Gastroesophageal sphincter (tissue), 4 donors: ENCODE measurements at regions not wholly inside any gene's neighbourhood (a gene's known extent, or its start where the extent isn't known, plus 50 kb on each side); places are given as distances from the start of the nearest gene placed in this dataset.

ENCODE experiments used
- ATAC-seq: fragments of 150-250 bp; one replicate; pipeline ENCODE4 v1.9.1; 2016; ENCODE audit warnings: mild to moderate bottlenecking, moderate library complexity
- H3K27ac ChIP-seq, 4 donors: fragments of 200-600 bp; sonication (generic) in 3 of 4; 1 replicate in 3 of 4; 2 replicates in 1 of 4; pipeline ENCODE4 v1.5.1; 2016 to 2019
- H3K27me3 ChIP-seq: fragments of 200-600 bp; sonication (generic); one replicate; pipeline ENCODE4 v1.5.1; 2019
- H3K36me3 ChIP-seq, 2 donors: fragments of 200-600 bp; sonication (generic); one replicate each; pipeline ENCODE4 v1.5.1; 2019; ENCODE audit warnings: control low read depth in 1 of 2
- H3K4me1 ChIP-seq, 3 donors: fragments of 200-600 bp; sonication (generic); 1 replicate in 2 of 3; 2 replicates in 1 of 3; pipeline ENCODE4 v1.5.1; 2016 to 2019; ENCODE audit warnings: control low read depth in 2 of 3
- H3K4me3 ChIP-seq, 2 donors: fragments of 200-600 bp; sonication (generic); one replicate each; pipeline ENCODE4 v1.5.1; 2019; ENCODE audit warnings: mild to moderate bottlenecking in 1 of 2, moderate library complexity in 1 of 2
- H3K9me3 ChIP-seq, 3 donors: fragments of 200-600 bp; sonication (generic); one replicate each; pipeline ENCODE4 v1.5.1; 2017 to 2019; ENCODE audit warnings: control low read depth in 2 of 3
- EP300 ChIP-seq: sonication (generic); formaldehyde crosslinking; IDR thresholded peaks from one replicate; pipeline ENCODE4 v1.6.1; 2017; ENCODE audit warnings: antibody characterized with exemption, mild to moderate bottlenecking
- POLR2A ChIP-seq, 2 donors: fragments of 450-650 bp; IDR thresholded peaks; one replicate each; pipeline ENCODE4 v1.6.1; 2017; ENCODE audit warnings: antibody characterized with exemption in 2 of 2, mild to moderate bottlenecking in 2 of 2, moderate library complexity in 1 of 2
- POLR2AphosphoS5 ChIP-seq: sonication (generic); formaldehyde crosslinking; IDR thresholded peaks from one replicate; pipeline ENCODE4 v1.6.1; 2017; ENCODE audit warnings: antibody characterized with exemption
- WGBS, 2 donors: methylation state at CpG; one replicate each; pipeline ENCODE4 v1.1.5; 2018; ENCODE audit warnings: low coverage in 1 of 2; 5-methylcytosine and 5-hydroxymethylcytosine counted together
- TF ChIP-seq, protein P1 (sequence below), 4 experiments: fragments of 200-600 bp in 2 of 4; fragments of 450-650 bp in 2 of 4; sonication (generic) in 1 of 4; IDR thresholded peaks; one replicate each; pipeline ENCODE4 v1.5.1; 2017 to 2019; ENCODE audit warnings: antibody characterized with exemption in 4 of 4, mild to moderate bottlenecking in 2 of 4, moderate library complexity in 2 of 4

DNA sequence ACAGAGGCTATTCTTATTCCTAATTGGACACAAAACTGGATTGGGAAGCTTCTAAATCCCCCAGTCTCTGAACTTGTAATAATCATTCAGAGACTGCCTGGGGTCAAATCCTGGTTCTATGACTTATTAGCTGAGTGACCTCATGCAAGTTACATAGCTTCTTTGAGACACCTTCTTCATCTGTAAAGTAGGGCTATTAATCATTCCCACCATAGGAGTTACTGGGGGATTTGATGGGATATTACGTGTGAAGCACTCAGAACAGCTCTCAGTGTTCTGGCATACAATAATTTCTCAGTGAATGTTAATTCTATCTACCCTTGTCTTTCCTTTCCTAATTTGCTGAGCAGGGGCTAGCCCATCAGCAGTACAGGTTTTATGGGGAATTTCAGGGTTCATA is 256.7 kb upstream of the TNP1 start:
- 100% methylated on average over 1 of the region's 1 CpG for WGBS, 2 donors
- no peaks in the 10 kb centered on the region for H3K4me1 ChIP-seq

DNA sequence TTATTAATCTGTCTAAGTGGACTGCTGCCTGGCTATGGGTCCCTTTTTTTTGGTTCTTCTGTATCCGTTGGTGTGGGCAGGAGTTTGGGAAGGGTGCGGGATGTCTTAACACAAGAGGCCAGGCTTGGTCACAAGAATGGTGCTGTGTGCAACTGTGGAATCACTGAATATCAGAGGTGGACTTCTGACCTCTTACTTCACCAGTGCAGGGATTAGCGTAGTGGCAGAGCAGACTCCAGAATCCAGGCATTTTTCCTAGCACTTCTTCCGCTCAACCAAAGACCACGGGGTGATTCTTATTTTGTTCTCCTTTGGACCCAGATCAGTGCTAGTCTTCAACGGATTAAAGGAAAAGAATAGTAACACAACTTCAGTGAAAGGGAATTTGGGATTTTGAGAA is 254.3 kb upstream of the TNP1 start:
- H3K27ac ChIP-seq: no peak overlapping the region
- WGBS, 2 donors: 80% methylated on average over 3 of the region's 6 CpGs; no CpG with 5 or more reads in 1 of the 2 donors
- no peaks in the 10 kb centered on the region for H3K36me3 ChIP-seq
- no peaks in the 10 kb centered on the region for H3K9me3 ChIP-seq
- no peaks in the 10 kb centered on the region for H3K4me1 ChIP-seq
- no peaks in the 10 kb centered on the region for H3K27me3 ChIP-seq
- no peak for ATAC-seq
- H3K4me3 ChIP-seq: no peak overlapping the region
- no peak for TF ChIP-seq POLR2AphosphoS5
- no peak for TF ChIP-seq EP300
- TF ChIP-seq, protein P1, sequence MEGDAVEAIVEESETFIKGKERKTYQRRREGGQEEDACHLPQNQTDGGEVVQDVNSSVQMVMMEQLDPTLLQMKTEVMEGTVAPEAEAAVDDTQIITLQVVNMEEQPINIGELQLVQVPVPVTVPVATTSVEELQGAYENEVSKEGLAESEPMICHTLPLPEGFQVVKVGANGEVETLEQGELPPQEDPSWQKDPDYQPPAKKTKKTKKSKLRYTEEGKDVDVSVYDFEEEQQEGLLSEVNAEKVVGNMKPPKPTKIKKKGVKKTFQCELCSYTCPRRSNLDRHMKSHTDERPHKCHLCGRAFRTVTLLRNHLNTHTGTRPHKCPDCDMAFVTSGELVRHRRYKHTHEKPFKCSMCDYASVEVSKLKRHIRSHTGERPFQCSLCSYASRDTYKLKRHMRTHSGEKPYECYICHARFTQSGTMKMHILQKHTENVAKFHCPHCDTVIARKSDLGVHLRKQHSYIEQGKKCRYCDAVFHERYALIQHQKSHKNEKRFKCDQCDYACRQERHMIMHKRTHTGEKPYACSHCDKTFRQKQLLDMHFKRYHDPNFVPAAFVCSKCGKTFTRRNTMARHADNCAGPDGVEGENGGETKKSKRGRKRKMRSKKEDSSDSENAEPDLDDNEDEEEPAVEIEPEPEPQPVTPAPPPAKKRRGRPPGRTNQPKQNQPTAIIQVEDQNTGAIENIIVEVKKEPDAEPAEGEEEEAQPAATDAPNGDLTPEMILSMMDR (IDR thresholded peaks at IDR 0.05): no peak
- no peak for TF ChIP-seq POLR2A (IDR thresholded peaks at IDR 0.05)

More for the DNA sequence above, 256.7 kb upstream of the TNP1 start:
- no peak for ATAC-seq
- Histone ChIP-seq H3K27ac (no peak overlapping the region), H3K9me3 (no peaks in the 10 kb centered on the region), H3K27me3 (no peaks in the 10 kb centered on the region), H3K4me3 (no peak overlapping the region), H3K36me3 (no peaks in the 10 kb centered on the region)
- TF ChIP-seq EP300 (no peak), POLR2AphosphoS5 (no peak), POLR2A (IDR thresholded peaks at IDR 0.05) (no peak)
- TF ChIP-seq, protein P1 (IDR thresholded peaks at IDR 0.05): no peak

DNA sequence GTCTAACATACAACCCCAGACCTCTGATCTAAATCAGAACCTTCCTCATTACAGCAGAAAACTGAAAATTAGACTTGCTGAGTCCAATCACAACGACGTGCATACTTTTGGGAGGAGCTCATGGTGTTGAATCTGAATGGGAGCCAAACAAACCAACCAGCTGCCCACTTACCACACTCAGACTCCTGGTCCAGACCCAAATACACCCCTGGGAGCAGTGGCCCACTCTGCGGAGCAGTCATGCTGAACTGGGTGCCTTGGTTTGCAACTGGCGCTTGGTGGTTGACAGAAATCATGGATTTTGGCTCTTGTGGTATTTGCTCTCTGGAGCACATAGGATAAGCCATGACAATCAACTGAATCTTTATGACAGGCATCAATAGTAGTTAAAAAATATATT is 253.6 kb upstream of the TNP1 start:
- no peaks in the 10 kb centered on the region for H3K36me3 ChIP-seq
- no peak for TF ChIP-seq POLR2A (IDR thresholded peaks at IDR 0.05)
- no peak for TF ChIP-seq POLR2AphosphoS5
- TF ChIP-seq, protein P1 (IDR thresholded peaks at IDR 0.05): no peak
- TF ChIP-seq EP300: no peak
- ATAC-seq: no peak

DNA sequence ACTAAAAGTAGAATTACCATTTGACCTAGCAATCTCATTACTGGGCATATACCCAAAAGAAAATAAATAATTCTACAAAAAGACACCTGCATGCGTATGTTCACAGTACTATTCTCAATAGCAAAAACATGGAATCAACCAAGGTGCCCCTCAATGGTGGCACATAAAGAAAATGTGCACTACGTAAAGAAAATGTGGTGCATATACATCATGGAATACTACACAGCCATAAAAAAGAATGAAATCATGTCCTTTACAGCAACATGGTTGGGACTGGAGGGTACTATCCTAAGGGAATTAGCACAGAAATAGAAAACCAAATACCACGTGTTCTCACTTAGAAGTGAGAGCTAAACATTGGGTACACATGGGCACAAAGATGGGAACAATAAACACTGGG is 250.7 kb upstream of the TNP1 start:
- Histone ChIP-seq H3K9me3 (no peaks in the 10 kb centered on the region), H3K4me3 (no peak overlapping the region), H3K36me3 (no peaks in the 10 kb centered on the region), H3K27ac (no peak overlapping the region), H3K4me1 (no peaks in the 10 kb centered on the region), H3K27me3 (no peaks in the 10 kb centered on the region)
- ATAC-seq: no peak
- 82 to 89% methylated on average over 2 to 3 of the region's 3 CpGs for WGBS, 2 donors
- TF ChIP-seq POLR2AphosphoS5 (no peak), EP300 (no peak), POLR2A (IDR thresholded peaks at IDR 0.05) (no peak)
- TF ChIP-seq, protein P1 (IDR thresholded peaks at IDR 0.05): no peak

More for the DNA sequence above, 253.6 kb upstream of the TNP1 start:
- no peak overlapping the region for H3K27ac ChIP-seq
- WGBS, 2 donors: 91 to 100% methylated on average over 1 to 4 of the region's 4 CpGs
- H3K4me3 ChIP-seq: no peak overlapping the region
- H3K9me3 ChIP-seq: no peaks in the 10 kb centered on the region
- H3K4me1 ChIP-seq: no peaks in the 10 kb centered on the region
- no peaks in the 10 kb centered on the region for H3K27me3 ChIP-seq

DNA sequence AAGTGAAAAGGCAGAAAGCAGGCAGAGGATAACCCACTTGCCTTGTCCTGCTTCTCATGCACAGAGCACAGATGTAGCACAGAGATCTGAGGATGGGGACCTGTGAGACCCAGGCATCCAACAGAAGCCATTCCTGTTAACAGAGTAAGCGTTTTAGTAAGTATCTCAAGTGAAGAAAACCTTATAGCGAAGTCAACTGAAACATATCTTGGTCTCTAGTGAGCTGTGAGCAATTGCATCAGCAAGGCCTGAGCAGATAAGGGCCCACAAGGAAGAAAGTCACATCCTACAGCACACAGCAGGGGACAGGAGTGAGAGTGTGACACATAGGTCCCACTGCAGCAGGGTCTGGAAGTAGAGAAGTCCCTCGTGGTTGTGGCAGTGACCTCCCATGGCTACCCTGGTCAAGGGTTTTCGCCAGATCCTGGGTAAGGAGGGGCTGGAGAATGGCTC is 248.7 kb upstream of the TNP1 start:
- Histone ChIP-seq H3K4me1 (peaks cover 0 to 7% (median 0%) of the 10 kb centered on the region in 3 donors), H3K27ac (no peak overlapping the region), H3K4me3 (no peak overlapping the region), H3K9me3 (no peaks in the 10 kb centered on the region), H3K36me3 (no peaks in the 10 kb centered on the region), H3K27me3 (no peaks in the 10 kb centered on the region)
- TF ChIP-seq POLR2AphosphoS5 (no peak), POLR2A (IDR thresholded peaks at IDR 0.05) (no peak), EP300 (no peak)
- TF ChIP-seq, protein P1 (IDR thresholded peaks at IDR 0.05): no peak
- ATAC-seq: no peak
- WGBS, 2 donors: 60 to 93% methylated on average over 1 to 2 of the region's 4 CpGs
